ENCODE measurements at regions not wholly inside any gene's neighbourhood (a gene's known extent, or its start where the extent isn't known, plus 50 kb on each side); places are given as distances from the start of the nearest gene placed in this dataset.
"Not testable (repeated sequence)": the region's sequence is repeated elsewhere in the genome, so short reads cannot be mapped to it uniquely, and the experiment has no call there.

DNA sequence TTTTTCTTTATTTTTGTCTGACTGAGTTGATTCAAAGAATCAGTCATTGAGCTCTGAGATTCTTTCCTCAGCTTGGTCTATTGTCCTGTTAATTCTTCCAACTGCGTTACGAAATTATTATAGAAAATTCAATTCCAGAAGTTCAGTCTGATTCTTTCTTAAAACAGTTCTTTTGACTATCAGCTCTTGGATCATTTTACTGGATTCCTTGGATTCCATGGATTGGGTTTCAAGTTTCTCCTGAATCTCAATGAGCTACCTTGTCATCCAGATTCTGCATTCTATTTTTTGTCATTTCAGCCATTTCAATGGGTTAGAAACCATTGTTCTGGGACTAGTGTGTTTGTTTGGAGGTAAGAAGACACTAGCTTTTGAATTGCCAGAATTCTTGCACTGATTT lies 169.3 kb downstream of the PCDH20 start:
- H3K27ac ChIP-seq: no peak overlapping the region
- no peak for DNase-seq (ENCODE audit: low read depth, low spot score)

DNA sequence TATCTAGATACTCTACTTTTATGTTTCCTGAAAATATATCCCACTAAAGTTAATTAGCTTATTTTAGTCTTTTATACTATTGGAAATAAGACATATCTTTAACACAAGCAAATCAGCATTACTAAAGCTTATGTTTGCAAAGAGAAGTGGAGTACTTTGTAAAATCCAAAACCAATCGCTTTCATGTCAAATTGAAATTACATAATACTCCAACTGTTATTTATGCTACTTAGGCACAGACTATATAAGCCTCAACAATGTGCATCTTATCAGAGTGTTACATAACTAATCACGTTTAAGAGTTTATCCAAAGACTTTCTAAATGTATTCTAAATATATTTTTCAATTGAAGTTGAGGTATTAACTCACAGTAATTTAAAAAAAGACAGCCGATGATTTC lies 200.0 kb downstream of the PCDH20 start:
- no peak for DNase-seq (ENCODE audit: low read depth, low spot score)
- H3K27ac ChIP-seq: no peak overlapping the region

DNA sequence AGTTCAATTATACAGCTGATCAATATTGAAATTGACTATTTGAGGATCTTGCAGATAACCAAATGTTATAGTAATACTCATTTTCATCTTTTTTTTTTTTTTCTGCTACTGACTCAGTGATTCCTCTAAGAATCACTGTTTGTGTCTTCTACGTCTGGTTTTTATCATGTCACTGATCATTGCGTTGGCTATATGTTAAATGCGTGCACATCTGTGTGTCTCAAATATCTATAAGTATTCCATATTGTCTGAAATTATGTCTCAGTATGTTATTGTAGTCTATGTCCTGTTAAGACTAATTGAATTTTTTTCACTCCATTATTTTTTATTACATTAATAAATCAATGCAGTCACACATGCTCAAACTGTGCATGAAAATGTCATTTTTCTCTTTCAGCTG lies 200.5 kb downstream of the PCDH20 start:
- no peak overlapping the region for H3K27ac ChIP-seq

DNA sequence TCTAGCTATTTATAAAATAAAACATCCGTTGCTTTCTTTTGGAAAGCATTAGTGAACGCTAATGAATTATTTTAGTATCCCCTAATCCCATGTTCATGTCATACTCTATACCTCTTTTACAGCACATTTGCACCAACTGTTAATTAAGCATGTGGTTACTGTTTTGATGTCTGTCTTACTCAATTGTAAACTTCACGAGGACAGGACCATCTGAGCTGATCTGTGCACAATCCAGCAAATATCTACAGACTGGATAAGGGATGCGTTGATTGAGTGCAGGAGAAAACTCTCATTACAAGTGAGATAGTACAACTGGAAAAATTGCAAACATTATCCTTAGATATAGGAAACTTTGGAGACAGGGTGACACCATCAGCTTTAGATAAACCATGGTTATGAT lies 201.1 kb downstream of the PCDH20 start:
- no peak overlapping the region for H3K27ac ChIP-seq
- DNase-seq (ENCODE audit: low read depth, low spot score): no peak

More for the DNA sequence above, 200.5 kb downstream of the PCDH20 start:
- no peak for DNase-seq (ENCODE audit: low read depth, low spot score)

DNA sequence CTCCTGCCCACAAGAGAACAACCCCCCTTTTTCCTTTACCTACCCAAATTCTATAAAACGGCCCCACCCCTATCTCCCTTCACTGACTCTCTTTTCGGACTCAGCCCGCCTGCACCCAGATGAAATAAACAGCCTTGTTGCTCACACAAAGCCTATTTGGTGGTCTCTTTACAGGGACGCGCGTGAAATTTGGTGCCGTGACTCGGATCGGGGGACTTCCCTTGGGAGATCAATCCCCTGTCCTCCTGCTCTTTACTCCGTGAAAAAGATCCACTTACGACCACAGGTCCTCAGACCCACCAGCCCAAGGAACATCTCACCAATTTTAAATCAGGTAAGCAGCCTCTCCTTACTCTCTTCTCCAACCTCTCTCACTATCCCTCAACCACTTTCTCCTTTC lies 209.8 kb downstream of the PCDH20 start:
- not testable (repeated sequence) for H3K27ac ChIP-seq; DNase-seq (ENCODE audit: low read depth, low spot score)

DNA sequence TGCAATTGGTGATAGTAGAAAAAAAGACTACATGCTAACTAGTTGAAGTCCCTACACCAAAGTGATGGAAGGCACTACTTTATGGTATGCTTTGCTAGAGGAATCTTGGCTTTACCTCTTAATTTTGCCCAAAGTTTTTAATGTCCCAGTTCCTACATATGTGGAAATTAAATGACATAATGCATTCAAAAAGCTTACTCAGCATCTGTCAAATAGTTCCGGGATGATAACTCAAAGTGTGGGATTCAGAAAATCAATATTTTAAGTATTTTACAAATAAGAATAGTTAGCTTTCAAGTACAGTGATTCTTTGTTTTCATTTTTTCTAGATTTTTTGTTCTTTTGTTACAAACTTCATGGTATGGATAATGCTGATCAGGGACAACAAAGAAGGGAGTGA lies 211.6 kb downstream of the PCDH20 start:
- H3K27ac ChIP-seq: no peak overlapping the region
- no peak for DNase-seq (ENCODE audit: low read depth, low spot score)

DNA sequence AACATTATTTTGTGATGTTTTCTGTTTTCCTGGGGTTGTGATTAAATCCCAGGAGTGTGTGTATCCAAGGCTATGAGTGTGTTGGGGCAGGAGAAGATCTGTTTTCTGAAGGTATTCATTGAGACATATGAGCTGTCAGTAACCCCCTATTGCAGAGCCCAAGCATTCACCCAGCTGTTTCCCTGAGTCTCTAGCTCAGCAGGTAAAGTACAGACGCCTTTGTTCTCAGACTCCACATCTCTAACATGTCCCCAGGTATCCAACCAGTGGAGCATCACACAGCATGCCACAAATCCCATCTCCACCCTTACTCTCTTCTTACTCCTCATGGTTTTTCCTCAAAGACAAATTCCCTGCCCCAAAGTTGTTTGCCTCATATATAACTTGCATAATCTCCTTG lies 213.6 kb downstream of the PCDH20 start:
- H3K27ac ChIP-seq: no peak overlapping the region
- no peak for DNase-seq (ENCODE audit: low read depth, low spot score)

DNA sequence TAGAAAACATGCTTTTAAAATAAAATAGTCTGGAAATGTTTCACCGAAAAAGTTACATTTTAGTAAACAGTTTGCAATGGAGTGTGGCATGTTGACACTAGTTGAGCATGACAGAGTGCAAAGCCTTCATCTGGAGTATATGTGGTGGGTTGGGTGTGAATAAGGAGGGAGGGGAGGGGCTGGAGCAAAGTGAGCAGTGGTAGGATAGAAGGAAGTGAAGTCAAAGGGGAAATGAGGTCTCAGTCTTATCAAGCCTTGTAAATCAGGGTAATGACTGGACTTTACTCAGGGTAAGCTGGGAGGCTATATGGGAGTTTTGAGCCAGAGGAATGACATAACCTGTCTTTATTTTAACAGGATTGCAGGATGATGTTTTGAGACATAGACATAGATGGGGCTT lies 222.8 kb downstream of the PCDH20 start:
- H3K27ac ChIP-seq: no peak overlapping the region
- no peak for DNase-seq (ENCODE audit: low read depth, low spot score)

DNA sequence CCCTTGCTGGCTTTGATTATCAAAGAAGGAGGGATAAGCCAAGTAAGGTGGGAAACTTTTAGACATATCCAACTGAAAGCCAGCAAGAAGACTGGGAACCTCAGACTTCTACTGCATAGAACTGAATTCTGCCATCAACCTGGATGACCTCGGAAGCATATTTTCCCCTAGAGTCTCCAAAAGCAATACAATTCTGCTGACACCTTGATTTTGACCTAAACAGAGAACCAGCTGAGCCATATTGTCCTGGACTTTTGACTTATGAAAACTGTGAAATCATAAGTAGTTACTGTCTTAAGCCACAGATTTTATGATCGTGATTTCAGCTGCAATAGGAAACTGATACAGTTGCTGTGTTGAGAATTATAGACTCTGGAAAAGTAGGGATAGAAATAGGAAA lies 227.6 kb downstream of the PCDH20 start:
- no peak overlapping the region for H3K27ac ChIP-seq
- DNase-seq (ENCODE audit: low read depth, low spot score): no peak

DNA sequence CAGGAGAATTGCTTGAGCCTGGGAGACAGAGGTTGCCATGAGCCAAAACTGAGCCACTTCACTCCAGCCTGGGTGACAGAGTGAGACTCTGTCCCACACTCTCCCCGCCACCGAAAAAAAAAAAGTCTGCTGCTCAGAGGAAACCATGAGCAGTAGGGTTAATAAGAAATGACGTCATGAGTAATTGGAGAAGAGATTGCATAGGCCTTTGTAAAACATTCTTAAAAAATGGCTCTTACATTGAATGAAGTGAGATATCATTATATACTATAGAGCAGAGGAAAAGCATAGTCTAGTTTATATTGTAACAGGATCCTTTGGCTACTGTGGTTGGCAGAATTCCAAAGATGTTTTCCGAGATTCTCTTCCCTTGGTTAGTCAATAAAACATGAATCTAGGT lies 228.2 kb downstream of the PCDH20 start:
- no peak overlapping the region for H3K27ac ChIP-seq
- DNase-seq (ENCODE audit: low read depth, low spot score): no peak

DNA sequence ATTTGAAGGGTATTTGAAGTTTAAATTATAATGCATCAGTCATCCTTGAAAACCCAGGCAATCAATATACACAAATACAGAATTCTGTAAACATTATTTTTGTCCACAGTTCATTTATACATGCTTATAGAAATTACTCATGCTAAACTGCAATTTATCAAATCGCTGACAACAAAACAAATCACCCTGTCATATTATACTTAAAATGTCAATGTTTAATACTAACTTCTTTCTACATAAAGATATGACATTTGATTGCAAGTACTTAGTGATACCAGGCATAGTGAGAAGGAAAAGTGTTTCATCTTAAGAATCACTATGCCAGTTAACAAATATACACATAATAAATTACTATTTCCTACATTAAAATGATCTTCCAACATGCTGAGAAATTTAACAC lies 232.0 kb downstream of the PCDH20 start:
- H3K27ac ChIP-seq: no peak overlapping the region
- DNase-seq (ENCODE audit: low read depth, low spot score): no peak

DNA sequence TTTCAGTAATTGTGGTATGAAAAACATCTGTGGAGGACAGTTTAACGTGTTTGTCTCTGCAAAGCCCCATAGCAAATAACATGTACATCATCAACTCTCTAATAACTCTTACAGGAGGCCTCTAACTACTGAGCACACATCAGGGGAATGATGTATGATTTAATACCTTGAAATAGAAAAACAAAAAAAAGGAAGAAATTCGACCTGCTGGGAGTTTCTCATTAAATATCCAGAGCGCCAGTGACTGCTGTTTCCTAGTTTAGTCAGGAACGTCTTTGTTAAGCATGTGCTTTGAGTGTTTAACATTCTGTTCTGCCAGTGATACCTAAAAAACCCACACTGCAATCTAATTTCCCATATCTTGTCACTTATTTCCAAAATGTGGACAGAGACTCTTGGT lies 235.4 kb downstream of the PCDH20 start:
- no peak for DNase-seq (ENCODE audit: low read depth, low spot score)
- H3K27ac ChIP-seq: no peak overlapping the region

DNA sequence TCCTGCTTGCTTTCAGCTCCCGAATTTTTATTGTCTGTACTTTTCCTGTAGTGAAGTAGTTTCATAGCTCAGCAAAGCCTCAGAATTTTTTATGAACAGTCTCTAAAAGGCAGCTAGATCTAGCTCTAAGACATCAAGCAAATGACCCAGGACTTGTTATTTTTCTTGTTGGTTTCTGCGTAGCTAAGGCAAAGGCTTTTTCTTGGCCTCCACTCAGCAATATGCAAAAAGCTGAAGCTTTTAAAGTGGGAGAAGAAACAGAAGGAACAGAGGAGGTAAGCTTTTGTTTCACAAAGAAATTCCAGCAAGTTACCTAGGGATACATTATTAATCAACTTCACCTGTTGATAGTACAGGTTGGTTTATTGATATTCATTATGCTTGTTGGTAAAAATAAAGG lies 235.9 kb downstream of the PCDH20 start:
- no peak for DNase-seq (ENCODE audit: low read depth, low spot score)
- no peak overlapping the region for H3K27ac ChIP-seq

DNA sequence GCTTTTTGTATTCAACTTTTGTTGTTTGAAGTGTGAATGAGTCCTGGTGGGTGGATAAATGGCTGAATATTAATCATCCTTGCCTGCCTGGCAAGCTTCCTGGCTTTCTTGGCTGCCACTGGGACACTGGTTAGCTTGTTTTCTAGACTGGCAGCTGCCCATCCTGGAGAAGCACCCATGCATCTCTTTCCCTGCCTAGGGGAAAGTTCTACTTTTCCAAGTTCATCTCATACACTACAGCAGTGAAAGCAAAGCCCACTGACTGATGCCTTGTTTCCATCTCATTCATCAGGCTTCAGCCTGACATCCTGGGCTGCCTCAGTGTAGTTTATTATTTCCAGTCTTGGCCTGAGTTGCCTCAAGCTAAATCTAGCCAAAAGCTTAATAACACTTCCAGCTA lies 244.8 kb downstream of the PCDH20 start:
- no peak for DNase-seq (ENCODE audit: low read depth, low spot score)
- no peak overlapping the region for H3K27ac ChIP-seq

DNA sequence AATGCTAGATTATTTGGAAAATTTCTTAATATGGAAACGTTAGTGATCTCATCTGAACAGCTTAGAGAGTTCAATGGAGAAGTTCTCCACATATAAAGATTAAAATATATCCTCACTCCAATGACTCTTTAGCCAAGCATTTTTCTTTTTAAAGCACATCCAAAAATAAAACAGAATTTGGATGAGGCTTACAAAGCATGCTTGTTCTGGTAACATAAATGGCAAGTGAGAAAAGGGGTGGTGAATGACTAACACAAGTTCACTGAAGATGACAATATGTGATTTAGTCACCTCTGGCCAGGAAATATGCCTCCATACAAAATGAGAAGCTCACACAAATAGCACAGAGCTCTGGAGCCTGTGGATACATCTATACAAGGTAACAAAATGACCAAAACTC lies 253.0 kb downstream of the PCDH20 start:
- no peak overlapping the region for H3K27ac ChIP-seq
- no peak for DNase-seq (ENCODE audit: low read depth, low spot score)

DNA sequence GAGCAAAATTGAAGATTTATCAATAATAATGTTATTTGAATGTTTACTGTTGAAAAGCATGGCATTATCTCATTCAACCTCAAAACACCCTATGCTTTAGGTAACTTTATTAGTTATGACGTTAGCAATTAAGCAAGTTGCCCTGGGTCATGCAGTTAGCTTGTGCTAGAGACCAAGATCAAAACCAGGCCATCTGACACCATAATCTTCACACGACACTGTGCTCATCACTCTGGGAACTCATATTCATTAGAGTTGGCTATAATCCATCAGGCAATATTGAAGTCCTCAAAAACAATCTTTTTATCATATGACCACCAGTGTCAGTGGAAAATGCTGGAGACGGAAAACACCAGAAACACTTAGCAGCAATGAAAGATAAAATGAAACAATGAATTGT lies 253.5 kb downstream of the PCDH20 start:
- no peak for DNase-seq (ENCODE audit: low read depth, low spot score)
- H3K27ac ChIP-seq: no peak overlapping the region

DNA sequence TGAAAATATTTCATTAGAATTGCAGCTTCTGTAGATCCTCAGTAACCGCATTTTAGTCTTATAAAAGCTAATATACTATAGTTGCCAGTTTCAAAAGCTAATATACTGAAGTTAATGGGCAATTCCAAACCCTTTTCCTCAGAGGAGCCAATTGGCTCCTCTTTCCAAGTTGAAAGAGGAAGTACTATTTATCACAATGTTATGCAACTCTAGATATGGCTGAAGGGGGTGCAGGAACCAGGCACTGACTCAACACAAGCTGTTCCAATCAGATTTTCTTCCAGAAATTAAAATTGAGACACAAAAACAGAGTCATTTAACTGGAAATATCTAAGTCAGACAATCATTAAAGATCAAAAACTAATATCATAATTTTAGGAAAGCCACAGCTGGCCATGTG lies 258.9 kb downstream of the PCDH20 start:
- H3K27ac ChIP-seq: no peak overlapping the region
- no peak for DNase-seq (ENCODE audit: low read depth, low spot score)

DNA sequence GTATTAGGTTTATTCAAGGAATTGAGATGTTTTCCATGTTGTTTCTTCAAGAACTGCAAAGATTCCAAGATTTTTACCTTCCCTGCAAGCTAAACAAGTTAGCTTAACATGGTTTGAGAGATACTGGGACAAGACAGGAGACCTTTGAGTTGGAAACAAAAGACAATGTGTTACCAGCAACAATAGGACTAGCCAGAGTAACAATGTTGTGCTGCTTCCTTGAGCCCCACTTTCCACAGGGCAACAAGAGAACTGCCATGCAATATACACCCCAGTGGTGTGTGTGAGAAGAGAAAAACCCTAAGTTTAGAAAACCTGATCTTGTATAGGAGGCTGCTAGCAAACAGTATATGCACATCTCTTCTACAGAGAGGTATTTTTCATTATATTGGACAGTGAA lies 264.6 kb downstream of the PCDH20 start:
- no peak overlapping the region for H3K27ac ChIP-seq
- no peak for DNase-seq (ENCODE audit: low read depth, low spot score)

DNA sequence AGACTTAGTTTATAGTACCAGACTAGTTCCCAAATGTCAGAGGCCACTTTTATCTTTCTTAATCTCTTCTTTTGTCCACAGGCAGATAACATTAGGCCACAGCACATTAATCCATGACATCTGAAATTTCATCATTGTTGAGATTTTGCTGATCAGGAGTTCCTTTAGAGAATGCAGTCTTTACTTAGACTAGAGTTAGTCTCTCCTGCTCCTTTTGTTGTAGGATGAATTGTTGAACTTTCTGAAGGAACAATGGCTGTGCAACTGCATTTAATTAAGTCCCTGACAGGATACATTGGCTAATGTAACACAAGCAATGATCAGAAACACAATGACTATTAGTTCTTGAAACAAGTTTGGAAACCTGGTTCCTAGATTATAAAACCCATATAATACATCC lies 266.3 kb downstream of the PCDH20 start:
- DNase-seq (ENCODE audit: low read depth, low spot score): no peak
- H3K27ac ChIP-seq: no peak overlapping the region

DNA sequence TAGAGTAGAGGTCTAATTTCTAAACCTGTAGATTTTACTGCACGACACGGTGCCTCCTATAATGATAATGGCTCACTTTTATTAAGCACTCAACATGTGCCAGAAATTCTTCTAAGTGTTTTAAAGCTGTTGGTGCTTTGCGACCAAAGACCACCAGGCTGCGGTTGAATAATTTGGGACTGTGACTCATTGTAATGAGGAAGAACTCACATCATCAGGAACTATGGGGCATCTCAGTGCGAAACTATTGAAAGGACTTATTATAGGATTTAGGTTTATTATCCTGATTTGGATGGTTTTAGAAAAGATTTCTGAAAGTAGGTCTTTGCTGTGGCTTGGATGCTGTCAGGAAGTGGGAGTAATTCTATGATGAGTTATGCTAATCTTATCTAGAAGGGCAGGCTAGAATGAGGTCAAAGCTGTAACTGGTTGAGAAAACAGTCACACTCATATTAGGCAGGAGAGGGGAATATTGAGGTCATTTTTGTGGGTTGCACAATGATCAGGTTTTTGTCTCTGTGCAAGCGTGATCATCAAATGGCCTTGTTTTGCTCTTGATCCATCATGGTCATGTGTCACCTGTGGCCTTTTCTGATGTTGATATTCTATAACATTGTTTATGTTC lies 266.8 kb downstream of the PCDH20 start:
- H3K27ac ChIP-seq: no peak overlapping the region
- no peak for DNase-seq (ENCODE audit: low read depth, low spot score)

DNA sequence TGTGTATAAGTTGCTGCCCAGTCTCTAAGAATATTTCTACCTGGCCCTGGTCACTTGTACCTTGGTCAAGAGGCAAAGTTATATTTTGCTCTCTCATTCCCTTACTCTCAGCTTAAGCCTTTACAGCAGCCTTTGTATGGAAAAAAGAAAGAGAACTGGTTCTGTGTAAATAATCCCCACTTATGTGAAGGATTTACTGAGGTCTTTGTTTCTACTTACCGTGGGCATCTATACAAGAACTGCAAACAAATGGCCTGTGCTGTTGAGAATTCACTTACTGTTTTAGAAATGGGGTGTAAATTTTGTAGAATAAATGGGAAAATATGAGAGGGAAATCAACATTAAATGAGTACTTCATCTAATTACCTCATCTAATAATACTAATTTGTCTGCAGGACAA lies 267.4 kb downstream of the PCDH20 start:
- DNase-seq (ENCODE audit: low read depth, low spot score): no peak
- H3K27ac ChIP-seq: no peak overlapping the region

DNA sequence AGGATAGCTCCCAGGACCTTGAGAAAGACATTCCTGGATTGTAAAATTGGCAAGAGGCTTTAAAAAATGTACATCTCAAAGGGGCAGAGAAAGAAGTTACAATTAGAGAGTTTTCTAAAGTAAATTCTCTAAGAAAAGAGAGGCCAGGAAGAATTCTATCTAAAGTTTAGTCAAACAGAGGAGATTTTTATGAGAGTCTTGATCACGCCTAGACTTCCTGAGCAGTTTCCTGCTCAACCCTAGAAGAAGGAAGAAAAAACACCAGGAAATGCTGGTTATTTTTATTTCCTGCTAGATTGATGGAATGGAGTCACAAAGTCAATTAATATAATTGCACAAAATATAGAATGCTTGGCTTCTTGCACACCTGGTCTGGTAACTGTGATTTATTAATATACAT lies 269.1 kb downstream of the PCDH20 start:
- no peak for DNase-seq (ENCODE audit: low read depth, low spot score)
- H3K27ac ChIP-seq: no peak overlapping the region

DNA sequence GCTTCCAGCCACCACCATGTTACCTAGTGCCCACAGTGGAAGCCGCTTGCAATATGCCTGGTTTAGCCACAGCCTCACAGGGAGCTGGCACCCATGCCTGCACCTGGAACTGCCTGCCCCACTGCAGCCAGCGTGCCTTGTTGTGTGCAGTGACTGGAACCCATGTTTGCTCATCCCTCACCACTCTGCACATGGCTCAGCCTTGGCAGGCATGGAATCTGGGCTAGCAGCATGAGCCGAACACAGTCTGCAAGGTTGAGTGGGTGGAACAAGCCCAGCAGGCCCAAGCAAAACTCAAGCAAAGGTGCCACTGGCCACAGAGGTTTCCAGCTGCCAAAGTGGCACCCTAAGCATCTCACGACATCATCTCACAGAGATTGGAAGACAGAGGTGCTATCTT lies 269.5 kb downstream of the PCDH20 start:
- no peak overlapping the region for H3K27ac ChIP-seq
- DNase-seq (ENCODE audit: low read depth, low spot score): no peak

All from epithelial cell of prostate (primary cell).